DOHH2 (cell line): ENCODE measurements at regions not wholly inside any gene's neighbourhood (a gene's known extent, or its start where the extent isn't known, plus 50 kb on each side); places are given as distances from the start of the nearest gene placed in this dataset.

Source experiments
- CTCF ChIP-seq: fragments of 200-600 bp; sonication (generic); IDR thresholded peaks from one replicate; pipeline ENCODE4 v1.5.1; 2014; ENCODE audit warnings: antibody characterized with exemption, mild to moderate bottlenecking, low read depth, low read length; ENCODE audit not compliant: poor library complexity, severe bottlenecking
- EZH2phosphoT487 ChIP-seq: fragments of 200-600 bp; sonication (generic); IDR thresholded peaks from 2 replicates; pipeline ENCODE4 v1.6.1; 2017; ENCODE audit warnings: borderline replicate concordance, mild to moderate bottlenecking, antibody characterized with exemption, low read length, moderate library complexity, mixed read lengths

- TF ChIP-seq CTCF (no peak), EZH2phosphoT487 (no peak)
Measured at GRCh38 chr10:56895306-56895705, 534.2 kb upstream of the ZWINT start.
